ENCODE measurements at regions not wholly inside any gene's neighbourhood (a gene's known extent, or its start where the extent isn't known, plus 50 kb on each side); places are given as distances from the start of the nearest gene placed in this dataset.

DNA sequence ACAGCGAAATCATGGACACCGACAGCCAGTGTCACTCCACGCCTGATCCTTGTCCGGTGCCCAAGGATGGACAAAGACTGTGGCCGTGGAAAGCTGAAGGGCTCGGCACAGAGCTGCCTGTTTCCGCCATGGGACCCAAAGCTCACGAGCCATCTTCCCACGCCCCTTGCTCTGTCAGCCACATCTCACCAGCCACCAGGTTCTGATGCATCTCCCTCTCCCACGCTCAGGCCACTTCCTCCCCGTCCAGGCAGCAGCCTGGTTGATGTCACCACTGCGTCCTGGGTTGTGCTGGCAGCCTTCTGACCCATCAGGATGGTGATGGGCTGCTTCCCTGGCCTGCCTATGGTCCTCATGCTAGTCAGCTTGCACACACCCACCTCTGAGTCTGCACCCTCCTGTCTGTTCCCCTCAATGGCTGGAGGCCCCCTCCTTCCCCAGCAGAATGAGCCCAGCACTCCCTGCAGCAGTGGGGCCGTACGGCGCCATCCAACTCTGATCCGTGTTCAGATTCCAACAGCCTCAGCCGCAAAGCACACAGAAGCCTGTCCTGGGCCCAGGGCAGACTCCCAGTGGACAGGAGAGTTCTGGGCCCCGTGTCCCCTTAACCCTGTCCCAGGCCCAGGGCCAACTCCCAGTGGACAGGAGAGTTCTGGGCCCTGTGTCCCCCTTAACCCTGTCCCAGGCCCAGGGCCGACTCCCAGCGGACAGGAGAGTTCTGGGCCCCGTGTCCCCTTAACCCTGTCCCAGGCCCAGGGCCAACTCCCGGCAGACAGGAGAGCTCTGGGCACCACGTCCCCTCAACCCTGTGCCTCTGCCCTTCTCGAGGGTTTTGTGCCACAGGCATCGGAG lies 259.5 kb downstream of the BRD1 start:
- H3K9me3 ChIP-seq: no peaks in the 10 kb centered on the region
- H3K36me3 Mint-ChIP-seq: peaks cover 3% of the 10 kb centered on the region
- ATAC-seq (replicated peaks in 1 of 4) (no peak), DNase-seq (peak in 1 of 35 experiments; percentile 8)
- peaks cover 2 to 3% of the 10 kb centered on the region in 2 donors for H3K36me3 ChIP-seq (ENCODE audit: control insufficient read depth in 2 of 2, extremely low read depth in 1 of 2, insufficient read depth in 1 of 2, low read length in 1 of 2)
- no peaks in the 10 kb centered on the region for H3K9me3 Mint-ChIP-seq
- no peak overlapping the region for H3K4me3 ChIP-seq (ENCODE audit: control insufficient read depth in 1 of 2, extremely low read depth in 1 of 2, low read length in 1 of 2)
- no peaks in the 10 kb centered on the region for H3K27me3 ChIP-seq (replicated peaks in 1 of 2; ENCODE audit: control insufficient read depth in 2 of 2, extremely low read depth in 1 of 2, insufficient read depth in 2 of 2, low read length in 1 of 2)
- 75% methylated on average over 21 of the region's 25 CpGs for WGBS (ENCODE audit: insufficient coverage)
- no peaks in the 10 kb centered on the region for H3K4me1 ChIP-seq (ENCODE audit: control insufficient read depth in 1 of 2, extremely low read depth in 1 of 2, insufficient read depth in 2 of 2, low read length in 2 of 2)
- ChIA-PET CTCF (no interaction called here), POLR2A (no interaction called here)
- H3K27me3 Mint-ChIP-seq: no peaks in the 10 kb centered on the region
- peaks cover 0 to 8% (median 1%) of the 10 kb centered on the region in 3 donors for H3K4me1 Mint-ChIP-seq
- no peak overlapping the region for H3K27ac ChIP-seq (ENCODE audit: low read length)
- H3K4me3 Mint-ChIP-seq: no peak overlapping the region
- H3K27ac Mint-ChIP-seq: no peak overlapping the region

DNA sequence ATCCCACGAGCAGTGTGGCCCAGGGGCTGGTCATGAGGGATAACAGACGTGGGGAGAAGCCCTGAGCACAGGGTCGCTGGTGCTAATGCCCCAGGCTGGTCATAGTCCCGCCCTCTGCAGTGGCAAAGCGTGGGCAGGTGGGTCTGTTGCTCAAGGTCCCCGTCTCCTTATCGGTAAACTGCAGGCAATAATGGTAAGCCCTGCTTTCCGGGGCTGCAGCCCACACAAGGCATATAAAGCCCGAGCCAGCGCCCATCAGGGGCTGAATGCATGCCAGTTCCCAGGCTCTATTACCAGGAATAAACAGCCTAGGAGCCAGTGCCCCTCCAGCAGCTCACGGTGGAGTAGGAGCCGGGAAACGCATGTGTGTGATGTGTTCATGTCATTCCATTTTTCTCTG lies 261.0 kb downstream of the BRD1 start:
- ChIA-PET POLR2A (no interaction called here), CTCF (no interaction called here)
- Histone ChIP-seq H3K27ac (ENCODE audit: low read length) (no peak overlapping the region), H3K27me3 (replicated peaks in 1 of 2; ENCODE audit: control insufficient read depth in 2 of 2, extremely low read depth in 1 of 2, insufficient read depth in 2 of 2, low read length in 1 of 2) (no peaks in the 10 kb centered on the region), H3K4me1 (ENCODE audit: control insufficient read depth in 1 of 2, extremely low read depth in 1 of 2, insufficient read depth in 2 of 2, low read length in 2 of 2) (no peaks in the 10 kb centered on the region), H3K36me3 (ENCODE audit: control insufficient read depth in 2 of 2, extremely low read depth in 1 of 2, insufficient read depth in 1 of 2, low read length in 1 of 2) (peaks cover 0 to 2% of the 10 kb centered on the region in 2 donors), H3K4me3 (ENCODE audit: control insufficient read depth in 1 of 2, extremely low read depth in 1 of 2, low read length in 1 of 2) (no peak overlapping the region), H3K9me3 (no peaks in the 10 kb centered on the region)
- Mint-ChIP-seq H3K4me3 (no peak overlapping the region), H3K36me3 (no peaks in the 10 kb centered on the region), H3K27me3 (no peaks in the 10 kb centered on the region), H3K4me1 (peaks cover 0 to 1% (median 0%) of the 10 kb centered on the region in 3 donors), H3K27ac (no peak overlapping the region), H3K9me3 (no peaks in the 10 kb centered on the region)
- WGBS (ENCODE audit: insufficient coverage): 90% methylated on average over 13 of the region's 13 CpGs
- ATAC-seq (replicated peaks in 1 of 4) (no peak), DNase-seq (peak in 1 of 35 experiments; percentile 13)

DNA sequence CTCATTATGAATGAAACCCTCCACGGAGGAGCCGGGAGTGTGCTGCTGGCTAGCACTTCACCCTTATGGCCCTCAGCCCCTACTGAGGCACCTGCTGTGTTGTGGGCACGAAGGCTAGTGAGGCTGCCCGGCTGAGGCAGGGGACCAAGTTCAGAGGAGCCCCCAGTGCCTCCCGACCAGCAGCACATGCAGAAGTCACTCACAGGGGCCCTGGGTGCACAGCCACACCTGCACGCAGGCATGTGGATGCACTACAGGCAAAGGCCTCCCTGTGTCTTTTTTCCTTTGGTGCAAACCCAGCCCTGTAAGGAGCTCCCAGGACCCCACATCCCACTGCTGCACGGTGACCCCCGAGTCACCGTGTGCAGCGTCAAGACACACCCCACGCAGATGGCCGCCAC lies 261.5 kb downstream of the BRD1 start:
- DNase-seq (no peak), ATAC-seq (replicated peaks in 1 of 4) (no peak)
- Histone ChIP-seq H3K27me3 (replicated peaks in 1 of 2; ENCODE audit: control insufficient read depth in 2 of 2, extremely low read depth in 1 of 2, insufficient read depth in 2 of 2, low read length in 1 of 2) (no peaks in the 10 kb centered on the region), H3K4me3 (ENCODE audit: control insufficient read depth in 1 of 2, extremely low read depth in 1 of 2, low read length in 1 of 2) (no peak overlapping the region), H3K36me3 (ENCODE audit: control insufficient read depth in 2 of 2, extremely low read depth in 1 of 2, insufficient read depth in 1 of 2, low read length in 1 of 2) (peaks cover 0 to 2% of the 10 kb centered on the region in 2 donors), H3K4me1 (ENCODE audit: control insufficient read depth in 1 of 2, extremely low read depth in 1 of 2, insufficient read depth in 2 of 2, low read length in 2 of 2) (no peaks in the 10 kb centered on the region), H3K9me3 (no peaks in the 10 kb centered on the region), H3K27ac (ENCODE audit: low read length) (no peak overlapping the region)
- CTCF ChIA-PET: no interaction called here
- Mint-ChIP-seq H3K4me3 (no peak overlapping the region), H3K27me3 (no peaks in the 10 kb centered on the region), H3K36me3 (peaks cover 4% of the 10 kb centered on the region), H3K4me1 (peaks cover 0 to 1% (median 0%) of the 10 kb centered on the region in 3 donors), H3K9me3 (peaks cover 0 to 3% (median 0%) of the 10 kb centered on the region in 3 donors), H3K27ac (no peak overlapping the region)
- 91% methylated on average over 12 of the region's 12 CpGs for WGBS (ENCODE audit: insufficient coverage)
- POLR2A ChIA-PET: no interaction called here

DNA sequence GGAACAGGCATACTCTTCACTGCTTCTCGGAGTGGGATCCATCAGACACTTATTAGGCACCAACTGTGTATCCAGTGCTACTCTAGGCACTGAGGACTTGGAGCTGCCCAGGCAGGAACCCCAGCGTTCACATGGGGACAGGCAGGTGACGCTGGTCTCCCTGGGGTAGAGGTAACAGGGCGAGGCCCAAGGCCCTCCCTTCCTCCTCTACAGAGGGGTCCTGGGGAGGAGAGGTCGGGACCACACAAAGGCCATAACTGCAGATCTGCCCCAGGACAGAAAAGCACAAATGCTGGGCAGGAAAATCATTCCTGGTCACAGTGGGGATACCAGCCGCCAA lies 262.2 kb downstream of the BRD1 start:
- no peak for ATAC-seq (replicated peaks in 1 of 4)
- no peak overlapping the region for H3K4me3 ChIP-seq (ENCODE audit: control insufficient read depth in 1 of 2, extremely low read depth in 1 of 2, low read length in 1 of 2)
- H3K27me3 ChIP-seq (replicated peaks in 1 of 2; ENCODE audit: control insufficient read depth in 2 of 2, extremely low read depth in 1 of 2, insufficient read depth in 2 of 2, low read length in 1 of 2): no peaks in the 10 kb centered on the region
- H3K36me3 ChIP-seq (ENCODE audit: control insufficient read depth in 2 of 2, extremely low read depth in 1 of 2, insufficient read depth in 1 of 2, low read length in 1 of 2): peaks cover 0 to 2% of the 10 kb centered on the region in 2 donors
- peaks cover 0 to 3% (median 0%) of the 10 kb centered on the region in 3 donors for H3K4me1 Mint-ChIP-seq
- DNase-seq: no peak
- H3K27ac ChIP-seq (ENCODE audit: low read length): no peak overlapping the region
- H3K36me3 Mint-ChIP-seq: peaks cover 7% of the 10 kb centered on the region
- H3K9me3 ChIP-seq: no peaks in the 10 kb centered on the region
- ChIA-PET CTCF (no interaction called here), POLR2A (no interaction called here)
- 73% methylated on average over 3 of the region's 6 CpGs for WGBS (ENCODE audit: insufficient coverage)
- no peak overlapping the region for H3K27ac Mint-ChIP-seq
- no peak overlapping the region for H3K4me3 Mint-ChIP-seq
- peaks cover 0 to 6% (median 0%) of the 10 kb centered on the region in 3 donors for H3K9me3 Mint-ChIP-seq
- no peaks in the 10 kb centered on the region for H3K27me3 Mint-ChIP-seq
- no peaks in the 10 kb centered on the region for H3K4me1 ChIP-seq (ENCODE audit: control insufficient read depth in 1 of 2, extremely low read depth in 1 of 2, insufficient read depth in 2 of 2, low read length in 2 of 2)

DNA sequence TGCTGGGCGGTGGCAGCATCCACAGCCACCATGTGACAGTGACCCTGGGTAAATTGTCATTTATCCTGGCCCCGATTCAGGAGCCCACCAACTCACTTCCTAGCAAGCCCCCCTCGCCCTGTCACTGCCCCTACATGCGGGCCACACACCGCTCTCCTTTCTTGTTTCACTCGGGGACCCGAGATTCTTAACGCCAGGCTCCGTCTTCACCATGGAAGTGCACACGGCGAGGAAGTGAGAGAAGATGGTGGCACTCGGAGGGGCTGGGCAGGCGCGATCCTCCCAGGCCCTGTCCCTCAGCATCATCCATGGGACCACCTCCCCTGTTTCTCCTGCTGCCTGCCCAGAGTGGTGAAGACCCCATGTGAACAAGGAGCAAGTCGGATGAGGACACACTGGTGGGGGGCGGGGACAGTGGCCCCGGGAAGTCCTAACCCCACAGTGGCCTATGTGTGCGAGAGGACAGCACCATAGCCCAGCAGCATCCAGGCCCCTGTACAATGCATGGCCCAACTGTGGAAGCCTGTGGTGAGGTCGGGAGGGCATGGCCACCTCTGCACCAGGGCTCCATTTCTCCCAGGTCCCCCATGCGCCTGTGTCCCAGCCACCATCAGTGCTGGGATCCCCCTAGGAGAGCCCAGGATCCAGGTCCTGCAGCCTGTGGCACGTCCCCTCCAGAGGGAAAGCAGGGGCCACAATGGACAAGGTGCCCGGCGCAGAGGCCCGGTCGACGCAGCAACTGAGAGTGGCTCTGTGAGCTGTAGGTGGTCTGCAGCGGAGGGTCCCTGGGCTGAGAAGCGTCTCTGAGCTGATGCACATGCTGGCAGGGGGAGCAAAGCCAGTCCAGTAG lies 262.8 kb downstream of the BRD1 start:
- ATAC-seq (replicated peaks in 1 of 4) (no peak), DNase-seq (peak in 1 of 35 experiments; percentile 11)
- H3K36me3 ChIP-seq (ENCODE audit: control insufficient read depth in 2 of 2, extremely low read depth in 1 of 2, insufficient read depth in 1 of 2, low read length in 1 of 2): peaks cover 0 to 2% of the 10 kb centered on the region in 2 donors
- H3K9me3 ChIP-seq: no peaks in the 10 kb centered on the region
- Mint-ChIP-seq H3K36me3 (peaks cover 12% of the 10 kb centered on the region), H3K4me3 (no peak overlapping the region), H3K27me3 (no peaks in the 10 kb centered on the region), H3K9me3 (peaks cover 0 to 6% (median 0%) of the 10 kb centered on the region in 3 donors), H3K4me1 (peaks cover 0 to 3% (median 0%) of the 10 kb centered on the region in 3 donors), H3K27ac (no peak overlapping the region)
- ChIA-PET CTCF (no interaction called here), POLR2A (no interaction called here)
- H3K27ac ChIP-seq (ENCODE audit: low read length): no peak overlapping the region
- no peaks in the 10 kb centered on the region for H3K27me3 ChIP-seq (replicated peaks in 1 of 2; ENCODE audit: control insufficient read depth in 2 of 2, extremely low read depth in 1 of 2, insufficient read depth in 2 of 2, low read length in 1 of 2)
- no peak overlapping the region for H3K4me3 ChIP-seq (ENCODE audit: control insufficient read depth in 1 of 2, extremely low read depth in 1 of 2, low read length in 1 of 2)
- 94% methylated on average over 24 of the region's 28 CpGs for WGBS (ENCODE audit: insufficient coverage)
- H3K4me1 ChIP-seq (ENCODE audit: control insufficient read depth in 1 of 2, extremely low read depth in 1 of 2, insufficient read depth in 2 of 2, low read length in 2 of 2): no peaks in the 10 kb centered on the region

DNA sequence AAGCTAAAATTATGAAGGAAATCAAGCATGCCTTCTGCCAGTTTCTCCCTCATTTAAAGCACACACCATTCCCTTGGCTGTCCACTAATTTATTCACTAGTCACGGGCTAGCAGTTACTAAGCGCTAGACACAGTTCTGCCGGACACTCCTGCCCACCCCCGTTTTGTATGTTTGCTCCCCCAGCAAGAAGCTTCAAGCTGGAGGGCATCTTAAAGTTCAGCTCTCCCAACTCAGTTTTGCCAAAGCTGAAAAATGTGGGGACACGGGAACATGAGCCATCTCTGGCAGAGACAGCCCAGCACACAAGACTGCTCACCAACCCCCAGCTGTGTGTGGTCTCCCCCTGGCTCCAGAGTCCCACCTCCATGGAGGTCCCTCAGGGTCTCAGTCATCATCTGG lies 263.6 kb downstream of the BRD1 start:
- Mint-ChIP-seq H3K4me3 (no peak overlapping the region), H3K27ac (no peak overlapping the region)

More for the DNA sequence above, 263.6 kb downstream of the BRD1 start:
- Histone ChIP-seq H3K4me3 (ENCODE audit: control insufficient read depth in 1 of 2, extremely low read depth in 1 of 2, low read length in 1 of 2) (no peak overlapping the region), H3K36me3 (ENCODE audit: control insufficient read depth in 2 of 2, extremely low read depth in 1 of 2, insufficient read depth in 1 of 2, low read length in 1 of 2) (no peaks in the 10 kb centered on the region), H3K4me1 (ENCODE audit: control insufficient read depth in 1 of 2, extremely low read depth in 1 of 2, insufficient read depth in 2 of 2, low read length in 2 of 2) (no peaks in the 10 kb centered on the region), H3K9me3 (no peaks in the 10 kb centered on the region), H3K27me3 (replicated peaks in 1 of 2; ENCODE audit: control insufficient read depth in 2 of 2, extremely low read depth in 1 of 2, insufficient read depth in 2 of 2, low read length in 1 of 2) (no peaks in the 10 kb centered on the region), H3K27ac (ENCODE audit: low read length) (no peak overlapping the region)
- Mint-ChIP-seq H3K4me1 (peaks cover 0 to 3% (median 0%) of the 10 kb centered on the region in 3 donors), H3K9me3 (peaks cover 0 to 6% (median under 1%) of the 10 kb centered on the region in 3 donors), H3K27me3 (no peaks in the 10 kb centered on the region), H3K36me3 (peaks cover 12% of the 10 kb centered on the region)
- WGBS (ENCODE audit: insufficient coverage): 93% methylated on average over 3 of the region's 5 CpGs
- CTCF ChIA-PET: no interaction called here
- DNase-seq: no peak
- no peak for ATAC-seq (replicated peaks in 1 of 4)
- POLR2A ChIA-PET: no interaction called here

Data from T-cell (primary cell).